ENCODE measurements at regions not wholly inside any gene's neighbourhood (a gene's known extent, or its start where the extent isn't known, plus 50 kb on each side); places are given as distances from the start of the nearest gene placed in this dataset.

DNA sequence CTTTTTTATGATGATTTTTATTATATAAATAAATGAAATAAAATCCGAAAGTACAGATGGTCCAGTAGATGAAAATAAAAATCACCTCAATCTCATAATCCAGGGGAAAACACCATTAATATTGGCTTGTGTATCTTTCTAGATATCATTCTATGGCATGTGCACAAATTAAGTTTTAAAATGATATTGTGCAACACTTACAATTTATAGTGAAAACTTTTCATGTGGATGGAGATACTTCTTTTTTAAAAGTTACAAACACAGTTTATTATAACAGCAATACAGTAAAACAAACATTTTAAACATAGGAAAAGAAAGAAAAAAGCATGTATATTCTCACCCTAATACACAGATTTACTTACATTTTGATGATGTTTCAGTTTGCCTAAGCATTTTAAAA, 98.9 kb upstream of the RMST start:
- TF ChIP-seq, protein P1, sequence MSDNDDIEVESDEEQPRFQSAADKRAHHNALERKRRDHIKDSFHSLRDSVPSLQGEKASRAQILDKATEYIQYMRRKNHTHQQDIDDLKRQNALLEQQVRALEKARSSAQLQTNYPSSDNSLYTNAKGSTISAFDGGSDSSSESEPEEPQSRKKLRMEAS (IDR thresholded peaks at IDR 0.05), result no peak
- TF ChIP-seq, protein P2, sequence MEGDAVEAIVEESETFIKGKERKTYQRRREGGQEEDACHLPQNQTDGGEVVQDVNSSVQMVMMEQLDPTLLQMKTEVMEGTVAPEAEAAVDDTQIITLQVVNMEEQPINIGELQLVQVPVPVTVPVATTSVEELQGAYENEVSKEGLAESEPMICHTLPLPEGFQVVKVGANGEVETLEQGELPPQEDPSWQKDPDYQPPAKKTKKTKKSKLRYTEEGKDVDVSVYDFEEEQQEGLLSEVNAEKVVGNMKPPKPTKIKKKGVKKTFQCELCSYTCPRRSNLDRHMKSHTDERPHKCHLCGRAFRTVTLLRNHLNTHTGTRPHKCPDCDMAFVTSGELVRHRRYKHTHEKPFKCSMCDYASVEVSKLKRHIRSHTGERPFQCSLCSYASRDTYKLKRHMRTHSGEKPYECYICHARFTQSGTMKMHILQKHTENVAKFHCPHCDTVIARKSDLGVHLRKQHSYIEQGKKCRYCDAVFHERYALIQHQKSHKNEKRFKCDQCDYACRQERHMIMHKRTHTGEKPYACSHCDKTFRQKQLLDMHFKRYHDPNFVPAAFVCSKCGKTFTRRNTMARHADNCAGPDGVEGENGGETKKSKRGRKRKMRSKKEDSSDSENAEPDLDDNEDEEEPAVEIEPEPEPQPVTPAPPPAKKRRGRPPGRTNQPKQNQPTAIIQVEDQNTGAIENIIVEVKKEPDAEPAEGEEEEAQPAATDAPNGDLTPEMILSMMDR (IDR thresholded peaks at IDR 0.05 in 2 of 3, conservative IDR thresholded peaks at IDR 0.05 in 1 of 3; ENCODE audit: borderline replicate concordance in 1 of 3, insufficient read depth in 1 of 3, low read depth in 2 of 3, low read length in 2 of 3), result no peak
- no peak for TF ChIP-seq EZH2 (IDR thresholded peaks at IDR 0.05)
- no peak for TF ChIP-seq EGR1 (IDR thresholded peaks at IDR 0.05; ENCODE audit: low read depth)
- TF ChIP-seq, protein P3, sequence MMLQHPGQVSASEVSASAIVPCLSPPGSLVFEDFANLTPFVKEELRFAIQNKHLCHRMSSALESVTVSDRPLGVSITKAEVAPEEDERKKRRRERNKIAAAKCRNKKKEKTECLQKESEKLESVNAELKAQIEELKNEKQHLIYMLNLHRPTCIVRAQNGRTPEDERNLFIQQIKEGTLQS (IDR thresholded peaks at IDR 0.05), result no peak
- no peak for TF ChIP-seq POLR2A (IDR thresholded peaks at IDR 0.05; ENCODE audit: borderline replicate concordance, extremely low read depth, insufficient read depth, insufficient read length)
- no peak for TF ChIP-seq POLR2AphosphoS5 (IDR thresholded peaks at IDR 0.05; ENCODE audit: low read depth, low read length)
- TF ChIP-seq CEBPB (IDR thresholded peaks at IDR 0.05; ENCODE audit: low read depth), result no peak
- no peak for TF ChIP-seq ZNF274 (IDR thresholded peaks at IDR 0.05; ENCODE audit: low read depth, low read length)
- TF ChIP-seq TCF7L2 (IDR thresholded peaks at IDR 0.05; ENCODE audit: borderline replicate concordance, extremely low read depth, insufficient read depth, insufficient read length), result no peak
- no peak for TF ChIP-seq YY1 (IDR thresholded peaks at IDR 0.05; ENCODE audit: extremely low read depth, insufficient replicate concordance, low read depth, low read length)
- TF ChIP-seq ZFX (IDR thresholded peaks at IDR 0.05), result no peak

All from HCT116 (cell line).